Suprapubic skin (tissue), 3 donors: ENCODE measurements at regions not wholly inside any gene's neighbourhood (a gene's known extent, or its start where the extent isn't known, plus 50 kb on each side); places are given as distances from the start of the nearest gene placed in this dataset.

Experiments
- EP300 ChIP-seq: sonication (generic); formaldehyde crosslinking; IDR thresholded peaks from one replicate; pipeline ENCODE4 v1.6.1; 2017; ENCODE audit warnings: antibody characterized with exemption
- POLR2A ChIP-seq, 2 donors: fragments of 450-650 bp; IDR thresholded peaks; one replicate each; pipeline ENCODE4 v1.6.1; 2017; ENCODE audit warnings: antibody characterized with exemption in 2 of 2, mild to moderate bottlenecking in 2 of 2, moderate library complexity in 2 of 2
- TF ChIP-seq, protein P1 (sequence below), 2 donors: fragments of 200-600 bp in 1 of 2; fragments of 450-650 bp in 1 of 2; sonication (generic) in 1 of 2; IDR thresholded peaks; one replicate each; pipeline ENCODE4 v1.5.1; 2016 to 2019; ENCODE audit warnings: antibody characterized with exemption in 2 of 2, mild to moderate bottlenecking in 1 of 2, moderate library complexity in 1 of 2

DNA sequence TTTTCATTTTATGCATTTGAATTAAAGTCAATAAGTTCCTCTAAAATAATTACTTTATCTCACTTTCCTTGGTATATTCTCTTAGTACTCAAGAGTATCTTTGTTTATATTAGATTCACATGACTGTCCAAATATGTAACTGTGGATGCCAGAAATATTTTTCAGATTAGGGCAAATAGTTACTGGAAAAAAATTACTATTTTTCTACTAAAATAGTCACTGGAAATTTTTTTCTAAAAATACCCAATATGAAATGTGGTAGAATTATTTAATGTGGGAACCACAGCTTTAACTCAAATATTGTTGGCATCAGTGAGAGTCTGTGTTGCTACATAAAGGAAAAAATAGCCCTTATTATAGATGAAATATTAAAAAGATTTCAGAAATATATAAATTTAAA is 70.4 kb upstream of the NMU start:
- TF ChIP-seq EP300 (no peak), POLR2A (IDR thresholded peaks at IDR 0.05) (no peak)
- TF ChIP-seq, protein P1, sequence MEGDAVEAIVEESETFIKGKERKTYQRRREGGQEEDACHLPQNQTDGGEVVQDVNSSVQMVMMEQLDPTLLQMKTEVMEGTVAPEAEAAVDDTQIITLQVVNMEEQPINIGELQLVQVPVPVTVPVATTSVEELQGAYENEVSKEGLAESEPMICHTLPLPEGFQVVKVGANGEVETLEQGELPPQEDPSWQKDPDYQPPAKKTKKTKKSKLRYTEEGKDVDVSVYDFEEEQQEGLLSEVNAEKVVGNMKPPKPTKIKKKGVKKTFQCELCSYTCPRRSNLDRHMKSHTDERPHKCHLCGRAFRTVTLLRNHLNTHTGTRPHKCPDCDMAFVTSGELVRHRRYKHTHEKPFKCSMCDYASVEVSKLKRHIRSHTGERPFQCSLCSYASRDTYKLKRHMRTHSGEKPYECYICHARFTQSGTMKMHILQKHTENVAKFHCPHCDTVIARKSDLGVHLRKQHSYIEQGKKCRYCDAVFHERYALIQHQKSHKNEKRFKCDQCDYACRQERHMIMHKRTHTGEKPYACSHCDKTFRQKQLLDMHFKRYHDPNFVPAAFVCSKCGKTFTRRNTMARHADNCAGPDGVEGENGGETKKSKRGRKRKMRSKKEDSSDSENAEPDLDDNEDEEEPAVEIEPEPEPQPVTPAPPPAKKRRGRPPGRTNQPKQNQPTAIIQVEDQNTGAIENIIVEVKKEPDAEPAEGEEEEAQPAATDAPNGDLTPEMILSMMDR (IDR thresholded peaks at IDR 0.05), result no peak
